H9 (cell line): ENCODE measurements at regions not wholly inside any gene's neighbourhood (a gene's known extent, or its start where the extent isn't known, plus 50 kb on each side); places are given as distances from the start of the nearest gene placed in this dataset.

Experiments used
- DNase-seq: peaks from one replicate; pipeline ENCODE4 v3.0.0-alpha.2; 2017
- H2AFZ ChIP-seq: one replicate; pipeline ENCODE4 v1.6.1; 2013; ENCODE audit warnings: mild to moderate bottlenecking, low read length, control low read depth, moderate library complexity
- H2AK5ac ChIP-seq: 2 replicates; pipeline ENCODE4 v1.6.1; 2013; ENCODE audit warnings: low read length, control low read depth, mixed read lengths; ENCODE audit not compliant: insufficient read length
- H2BK120ac ChIP-seq: one replicate; pipeline ENCODE4 v1.6.1; 2013; ENCODE audit warnings: low read depth, mild to moderate bottlenecking, low read length, control low read depth, inconsistent platforms; ENCODE audit not compliant: poor library complexity, severe bottlenecking
- H2BK12ac ChIP-seq: 2 replicates; pipeline ENCODE4 v1.6.1; 2013; ENCODE audit warnings: low read length, control low read depth, mixed read lengths, low read depth; ENCODE audit not compliant: insufficient read length
- H2BK15ac ChIP-seq: 2 replicates; pipeline ENCODE4 v1.6.1; 2013; ENCODE audit warnings: low read depth, low read length, control low read depth
- H2BK20ac ChIP-seq: one replicate; pipeline ENCODE4 v1.6.1; 2013; ENCODE audit warnings: low read depth, mild to moderate bottlenecking, low read length, control low read depth, inconsistent platforms; ENCODE audit not compliant: poor library complexity, severe bottlenecking
- H2BK5ac ChIP-seq: 2 replicates; pipeline ENCODE4 v1.6.1; 2013; ENCODE audit warnings: low read length, control low read depth, mixed read lengths; ENCODE audit not compliant: insufficient read length
- H3K14ac ChIP-seq: 2 replicates; pipeline ENCODE4 v1.6.1; 2013; ENCODE audit warnings: low read length, control low read depth; ENCODE audit not compliant: insufficient read depth
- H3K18ac ChIP-seq: 2 replicates; pipeline ENCODE4 v1.6.1; 2013; ENCODE audit warnings: low read depth, mild to moderate bottlenecking, mixed read lengths, low read length, control low read depth; ENCODE audit not compliant: insufficient read length
- H3K23ac ChIP-seq: 2 replicates; pipeline ENCODE4 v1.6.1; 2013; ENCODE audit warnings: low read length, control low read depth, mixed read lengths, low read depth; ENCODE audit not compliant: insufficient read length
- H3K23me2 ChIP-seq: 2 replicates; pipeline ENCODE4 v1.6.1; 2013; ENCODE audit warnings: low read depth, mild to moderate bottlenecking, mixed read lengths, low read length, control low read depth; ENCODE audit not compliant: insufficient read length, poor library complexity, severe bottlenecking
- H3K27ac ChIP-seq: 2 replicates; pipeline ENCODE4 v1.5.1; 2013; ENCODE audit warnings: low read length, control low read depth, mixed read lengths, low read depth; ENCODE audit not compliant: insufficient read length
- H3K27me3 ChIP-seq: 2 replicates; pipeline ENCODE4 v1.6.1; 2013; ENCODE audit warnings: low read length, control low read depth, inconsistent platforms; ENCODE audit not compliant: insufficient read depth
- H3K4ac ChIP-seq: 2 replicates; pipeline ENCODE4 v1.6.1; 2013; ENCODE audit warnings: low read depth, mild to moderate bottlenecking, control low read depth, inconsistent platforms, low read length, moderate library complexity
- H3K4me1 ChIP-seq: 2 replicates; pipeline ENCODE4 v1.6.1; 2013; ENCODE audit warnings: low read length, control low read depth, inconsistent platforms; ENCODE audit not compliant: insufficient read depth
- H3K4me2 ChIP-seq: 2 replicates; pipeline ENCODE4 v1.6.1; 2013; ENCODE audit warnings: low read length, control low read depth, mixed read lengths; ENCODE audit not compliant: insufficient read length, insufficient read depth
- H3K56ac ChIP-seq: 2 replicates; pipeline ENCODE4 v1.6.1; 2013; ENCODE audit warnings: low read depth, mild to moderate bottlenecking, mixed read lengths, low read length, control low read depth; ENCODE audit not compliant: insufficient read length
- H3K79me1 ChIP-seq: 2 replicates; pipeline ENCODE4 v1.6.1; 2013; ENCODE audit warnings: low read depth, mild to moderate bottlenecking, moderate library complexity, low read length, control low read depth, inconsistent platforms; ENCODE audit not compliant: insufficient read depth, poor library complexity, severe bottlenecking
- H3K79me2 ChIP-seq: 2 replicates; pipeline ENCODE4 v1.6.1; 2013; ENCODE audit warnings: low read length, control low read depth, inconsistent platforms; ENCODE audit not compliant: insufficient read depth
- H3K9ac ChIP-seq: 2 replicates; pipeline ENCODE4 v1.6.1; 2013; ENCODE audit warnings: low read length, control low read depth, mixed read lengths; ENCODE audit not compliant: insufficient read length; ENCODE audit errors: extremely low read depth
- H3K9me3 ChIP-seq: one replicate; pipeline ENCODE4 v1.6.1; 2013; ENCODE audit warnings: low read depth, low read length, inconsistent platforms; ENCODE audit not compliant: control insufficient read depth
- H3T11ph ChIP-seq: one replicate; pipeline ENCODE4 v1.6.1; 2013; ENCODE audit warnings: mild to moderate bottlenecking, low read length, control low read depth, inconsistent platforms
- H4K20me1 ChIP-seq: one replicate; pipeline ENCODE4 v1.6.1; 2013; ENCODE audit not compliant: control insufficient read depth, insufficient read length, insufficient read depth
- H4K5ac ChIP-seq: 2 replicates; pipeline ENCODE4 v1.6.1; 2013; ENCODE audit warnings: low read depth, mild to moderate bottlenecking, mixed read lengths, low read length, control low read depth; ENCODE audit not compliant: insufficient read length
- H4K8ac ChIP-seq: replicated peaks from 2 replicates; pipeline ENCODE4 v1.6.1; 2013; ENCODE audit warnings: low read length, control low read depth, mixed read lengths, low read depth; ENCODE audit not compliant: insufficient read length
- H4K91ac ChIP-seq: 2 replicates; pipeline ENCODE4 v1.6.1; 2013; ENCODE audit warnings: low read depth, mild to moderate bottlenecking, moderate library complexity, mixed read lengths, low read length, control low read depth; ENCODE audit not compliant: insufficient read length
- H3K27ac Mint-ChIP-seq, 3 experiments: 2 replicates in 2 of 3; 3 replicates in 1 of 3; pipeline ENCODE4 v1.8.0; 2020 to 2021; ENCODE audit warnings: mixed read lengths in 3 of 3, mild to moderate bottlenecking in 1 of 3, moderate library complexity in 1 of 3
- H3K27me3 Mint-ChIP-seq: 2 replicates; pipeline ENCODE4 v1.8.0; 2021; ENCODE audit warnings: low read depth, mild to moderate bottlenecking, moderate library complexity, mixed read lengths
- H3K36me3 Mint-ChIP-seq, 3 experiments: 2 replicates in 2 of 3; 3 replicates in 1 of 3; pipeline ENCODE4 v1.8.0; 2020 to 2021; ENCODE audit warnings: low read depth in 3 of 3, mixed read lengths in 3 of 3; ENCODE audit not compliant: insufficient read depth in 1 of 3
- H3K4me1 Mint-ChIP-seq, 2 experiments: 2 replicates each; pipeline ENCODE4 v1.8.0; 2020; ENCODE audit warnings: mixed read lengths in 2 of 2
- H3K4me3 Mint-ChIP-seq, 2 experiments: 2 replicates in 1 of 2; 3 replicates in 1 of 2; pipeline ENCODE4 v1.8.0; 2020 to 2021; ENCODE audit warnings: mild to moderate bottlenecking in 2 of 2, mixed read lengths in 2 of 2, moderate library complexity in 1 of 2
- H3K9me3 Mint-ChIP-seq, 2 experiments: 2 replicates in 1 of 2; 3 replicates in 1 of 2; pipeline ENCODE4 v1.8.0; 2020; ENCODE audit warnings: mild to moderate bottlenecking in 2 of 2, mixed read lengths in 2 of 2, moderate library complexity in 1 of 2
- CTCF ChIP-seq: fragments of 200-600 bp; sonication (generic); conservative IDR thresholded peaks from 3 replicates; pipeline ENCODE4 v1.8.0; 2021; ENCODE audit warnings: antibody characterized with exemption, mild to moderate bottlenecking
- WGBS: extraction: QIAGEN DNeasy Blood & Tissue Kit; methylation state at CpG from one replicate; pipeline ENCODE4 v1.1.7; 2013; ENCODE audit warnings: missing lambda C conversion rate, low lambda C conversion rate, mixed read lengths; ENCODE audit not compliant: insufficient read length; ENCODE audit errors: extremely low coverage; 5-methylcytosine and 5-hydroxymethylcytosine counted together

DNA sequence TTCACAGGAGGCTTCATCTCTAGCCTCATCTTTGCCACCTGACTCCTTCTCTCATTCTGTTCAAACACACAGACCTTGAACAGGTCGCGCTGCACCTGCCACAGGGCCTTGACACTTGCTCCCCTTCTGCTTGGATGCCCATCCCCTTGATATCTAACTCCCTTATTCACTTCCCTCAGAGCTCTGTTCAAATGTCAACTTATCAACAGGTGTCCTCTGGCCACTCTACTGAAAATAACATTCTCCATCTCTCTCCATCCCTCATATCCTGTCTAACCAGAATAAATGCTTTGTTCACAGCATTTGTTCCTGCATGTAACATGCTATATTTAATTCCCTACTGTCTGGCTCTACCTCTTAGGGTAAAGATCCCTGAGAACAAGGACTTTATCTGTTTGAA is 67.2 kb upstream of the DRD2 start:
- Histone ChIP-seq H2AFZ (no peak overlapping the region), H2BK12ac (no peak overlapping the region), H3K27ac (no peak overlapping the region), H3K27me3 (peaks cover 3% of the 10 kb centered on the region; the same call in 1 of the 2 replicates), H2BK15ac (no peak overlapping the region), H3K4me1 (peaks cover 19% of the 10 kb centered on the region), H4K8ac (no peak overlapping the region), H4K5ac (no peak overlapping the region), H4K20me1 (peaks cover 2% of the 10 kb centered on the region), H3K23me2 (no peaks in the 10 kb centered on the region), H3K14ac (no peak overlapping the region), H3K23ac (no peak overlapping the region), H3K18ac (no peak overlapping the region), H3T11ph (no peak overlapping the region), H3K79me1 (no peaks in the 10 kb centered on the region), H2BK5ac (no peak overlapping the region), H2AK5ac (no peak overlapping the region), H3K79me2 (no peaks in the 10 kb centered on the region), H2BK20ac (no peak overlapping the region), H3K4me2 (no peak overlapping the region), H2BK120ac (no peak overlapping the region), H4K91ac (no peak overlapping the region), H3K56ac (no peak overlapping the region), H3K9ac (no peak overlapping the region), H3K9me3 (no peaks in the 10 kb centered on the region), H3K4ac (no peak overlapping the region)
- H3K9me3 Mint-ChIP-seq: no peaks in the 10 kb centered on the region; a peak in 2 of 5 replicates
- no CpG with 5 or more reads among the region's 2 CpGs for WGBS
- no peak overlapping the region for H3K27ac Mint-ChIP-seq
- peaks cover 0 to 3% (median 0%) of the 10 kb centered on the region in 3 experiments; a peak in 2 of 7 replicates for H3K36me3 Mint-ChIP-seq
- no peak for DNase-seq
- H3K4me3 Mint-ChIP-seq: no peak overlapping the region
- H3K4me1 Mint-ChIP-seq: peaks cover 36 to 40% of the 10 kb centered on the region in 2 experiments
- H3K27me3 Mint-ChIP-seq: peaks cover 54% of the 10 kb centered on the region
- no peak for TF ChIP-seq CTCF
